Activated CD8-positive, alpha-beta memory T cell treated with anti-CD3 and anti-CD28 coated beads, Interleukin-2, amount 50 U/mL, for 48 hours (primary cell): ENCODE measurements at regions not wholly inside any gene's neighbourhood (a gene's known extent, or its start where the extent isn't known, plus 50 kb on each side); places are given as distances from the start of the nearest gene placed in this dataset.

Source experiments
- DNase-seq: peaks from one replicate; pipeline ENCODE4 v3.0.0-alpha.2; 2020

DNA sequence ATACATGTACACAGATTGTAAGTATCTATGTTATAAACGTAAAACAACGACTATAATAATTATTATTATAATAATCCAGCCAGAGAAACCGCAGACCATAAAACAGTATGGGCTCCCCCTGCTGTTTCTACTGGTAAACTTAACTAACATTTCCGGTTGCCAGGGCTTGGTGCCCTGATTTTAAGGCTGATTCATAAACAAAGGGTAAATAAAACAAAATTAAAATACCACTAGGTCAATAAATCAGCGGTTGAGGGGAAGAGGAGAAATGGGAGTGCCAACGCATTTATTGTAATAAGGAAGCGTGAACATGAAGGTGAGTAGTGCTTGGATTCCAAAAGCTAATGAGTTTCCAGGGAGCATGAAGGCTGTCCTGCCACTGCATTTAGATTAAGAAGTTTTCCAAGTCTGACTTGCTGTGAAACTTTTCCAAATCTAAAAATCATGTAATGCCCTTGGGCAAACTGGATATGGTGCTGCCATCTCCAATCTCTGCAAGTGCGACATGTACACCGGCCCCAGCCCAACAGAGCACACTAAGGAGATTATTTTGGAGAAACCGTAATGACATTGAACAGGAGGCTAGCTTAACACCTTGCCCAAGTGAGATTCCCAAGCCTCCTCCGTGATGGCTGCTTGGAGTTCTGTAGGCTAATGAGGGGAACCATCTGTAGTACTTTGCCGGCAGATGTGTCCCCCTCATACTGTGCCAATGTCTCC, 50.7 kb upstream of the HNRNPA3 start:
- DNase-seq = no peak
